ENCODE measurements at regions not wholly inside any gene's neighbourhood (a gene's known extent, or its start where the extent isn't known, plus 50 kb on each side); places are given as distances from the start of the nearest gene placed in this dataset.

DNA sequence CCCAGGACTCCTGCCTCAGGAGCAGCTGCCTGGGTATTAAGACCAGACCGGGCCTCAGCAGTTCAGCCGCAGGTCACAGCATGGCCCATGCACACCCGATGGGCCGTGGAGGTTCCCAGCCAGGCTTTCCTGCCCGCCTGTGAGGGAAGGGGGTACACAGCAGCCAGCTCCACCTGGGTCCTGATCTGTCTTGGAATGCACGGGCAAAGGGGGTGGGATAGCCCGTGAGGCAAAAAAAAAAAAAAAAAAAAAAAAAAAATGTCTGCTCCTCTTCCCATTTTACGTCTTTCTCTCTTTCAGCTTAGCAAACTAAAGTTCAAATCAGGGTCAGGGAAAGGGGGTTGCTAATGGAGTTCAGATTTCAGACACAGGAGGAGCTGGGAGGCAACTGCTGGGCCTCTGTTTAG is 385.2 kb downstream of the TNS1 start:
- Histone ChIP-seq H3K4me1 (ENCODE audit: control insufficient read depth in 1 of 2, insufficient read depth in 2 of 2, low read length in 2 of 2) (no peaks in the 10 kb centered on the region), H3K9me3 (ENCODE audit: control insufficient read depth, low read length) (no peaks in the 10 kb centered on the region), H3K4me3 (ENCODE audit: low read length in 2 of 2) (no peak overlapping the region), H3K36me3 (ENCODE audit: control insufficient read depth in 1 of 2, insufficient read depth in 2 of 2, low read length in 1 of 2) (no peaks in the 10 kb centered on the region), H3K27ac (ENCODE audit: low read depth in 1 of 2, low read length in 2 of 2) (no peak overlapping the region), H3K27me3 (ENCODE audit: control insufficient read depth in 1 of 2, insufficient read depth in 2 of 2, low read length in 1 of 2) (no peaks in the 10 kb centered on the region)
- intact Hi-C loops (cut with DNase I) = no loop called here
- 81 to 83% methylated on average over 8 of the region's 8 CpGs for WGBS, 2 donors
- no peak for ATAC-seq (ENCODE audit: low FRiP score)
- no peak for DNase-seq

DNA sequence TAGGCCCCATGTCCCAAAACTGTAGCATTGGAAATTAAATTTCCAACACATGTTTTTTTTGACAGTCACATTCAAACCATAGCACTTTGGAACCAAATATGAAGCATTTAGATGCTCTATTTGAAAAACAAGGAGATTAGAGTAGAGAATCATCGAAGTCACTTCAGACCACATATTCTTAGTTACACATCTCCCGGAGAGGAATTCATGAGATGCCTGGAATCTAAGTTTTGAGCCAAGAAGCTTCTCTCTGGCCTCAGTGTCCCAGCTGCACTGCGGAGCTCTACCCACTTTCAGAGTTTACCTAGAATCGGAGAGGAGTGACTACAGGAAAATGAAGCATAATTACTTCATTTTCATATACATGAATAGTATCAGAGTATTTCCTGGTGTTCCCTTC is 385.9 kb downstream of the TNS1 start:
- Histone ChIP-seq H3K27ac (ENCODE audit: low read depth in 1 of 2, low read length in 2 of 2) (no peak overlapping the region), H3K27me3 (ENCODE audit: control insufficient read depth in 1 of 2, insufficient read depth in 2 of 2, low read length in 1 of 2) (no peaks in the 10 kb centered on the region), H3K9me3 (ENCODE audit: control insufficient read depth, low read length) (no peaks in the 10 kb centered on the region), H3K36me3 (ENCODE audit: control insufficient read depth in 1 of 2, insufficient read depth in 2 of 2, low read length in 1 of 2) (no peaks in the 10 kb centered on the region), H3K4me3 (ENCODE audit: low read length in 2 of 2) (no peak overlapping the region), H3K4me1 (ENCODE audit: control insufficient read depth in 1 of 2, insufficient read depth in 2 of 2, low read length in 2 of 2) (no peaks in the 10 kb centered on the region)
- WGBS, 2 donors = 49 to 54% methylated on average over 4 of the region's 4 CpGs
- intact Hi-C loops (cut with DNase I) = no loop called here
- ATAC-seq (ENCODE audit: low FRiP score) = no peak
- DNase-seq = no peak

DNA sequence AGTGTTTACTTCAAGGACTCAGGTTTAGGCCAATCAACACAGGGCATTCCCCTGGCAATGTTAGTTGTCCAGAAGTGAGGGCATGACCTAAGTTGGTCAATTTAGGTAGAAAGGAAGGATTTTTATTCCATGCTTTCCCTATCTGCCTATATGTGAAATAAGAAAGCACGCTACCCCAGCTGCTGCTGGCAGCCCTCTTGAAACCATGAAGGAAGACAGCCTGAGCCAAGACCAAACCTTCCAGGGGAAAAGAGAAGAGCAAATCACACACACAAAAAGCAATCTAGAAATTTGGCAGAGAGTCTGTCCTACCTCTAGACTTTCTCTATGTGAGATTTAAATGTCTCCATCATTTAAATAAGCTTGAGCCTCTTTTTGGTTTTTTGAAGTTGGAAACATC is 387.6 kb downstream of the TNS1 start:
- no peaks in the 10 kb centered on the region for H3K9me3 ChIP-seq (ENCODE audit: control insufficient read depth, low read length)
- H3K4me3 ChIP-seq (ENCODE audit: low read length in 2 of 2) = no peak overlapping the region
- no peaks in the 10 kb centered on the region for H3K27me3 ChIP-seq (ENCODE audit: control insufficient read depth in 1 of 2, insufficient read depth in 2 of 2, low read length in 1 of 2)
- no peak for DNase-seq
- WGBS, 2 donors = 97 to 100% methylated on average over 1 of the region's 1 CpG
- H3K36me3 ChIP-seq (ENCODE audit: control insufficient read depth in 1 of 2, insufficient read depth in 2 of 2, low read length in 1 of 2) = peaks cover 0 to 2% of the 10 kb centered on the region in 2 donors
- H3K4me1 ChIP-seq (ENCODE audit: control insufficient read depth in 1 of 2, insufficient read depth in 2 of 2, low read length in 2 of 2) = no peaks in the 10 kb centered on the region
- no peak for ATAC-seq (ENCODE audit: low FRiP score)
- intact Hi-C loops (cut with DNase I) = no loop called here
- no peak overlapping the region for H3K27ac ChIP-seq (ENCODE audit: low read depth in 1 of 2, low read length in 2 of 2)

DNA sequence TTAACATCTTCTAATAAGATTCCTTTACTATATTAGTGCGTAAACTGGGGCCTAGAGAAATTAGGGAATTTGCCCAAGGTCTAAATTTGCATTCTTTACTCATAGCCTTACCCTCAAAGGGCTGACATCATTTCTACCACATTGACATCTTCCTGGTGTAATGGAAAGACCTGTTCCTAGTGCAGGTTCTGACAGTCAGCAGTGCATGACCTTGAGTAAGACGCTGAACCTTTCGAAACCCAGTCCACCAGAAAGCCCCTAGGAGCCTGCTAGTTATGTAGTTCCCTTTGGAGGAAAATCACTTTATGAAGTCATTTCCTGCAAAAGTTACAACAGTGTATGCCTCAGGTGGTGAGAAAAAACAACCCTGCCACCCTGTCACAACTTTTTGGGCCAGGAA is 388.3 kb downstream of the TNS1 start:
- Histone ChIP-seq H3K9me3 (ENCODE audit: control insufficient read depth, low read length) (no peaks in the 10 kb centered on the region), H3K4me3 (ENCODE audit: low read length in 2 of 2) (no peak overlapping the region), H3K36me3 (ENCODE audit: control insufficient read depth in 1 of 2, insufficient read depth in 2 of 2, low read length in 1 of 2) (peaks cover 0 to 5% of the 10 kb centered on the region in 2 donors), H3K4me1 (ENCODE audit: control insufficient read depth in 1 of 2, insufficient read depth in 2 of 2, low read length in 2 of 2) (no peaks in the 10 kb centered on the region), H3K27me3 (ENCODE audit: control insufficient read depth in 1 of 2, insufficient read depth in 2 of 2, low read length in 1 of 2) (no peaks in the 10 kb centered on the region), H3K27ac (ENCODE audit: low read depth in 1 of 2, low read length in 2 of 2) (no peak overlapping the region)
- no peak for DNase-seq
- intact Hi-C loops (cut with DNase I) = no loop called here
- no peak for ATAC-seq (ENCODE audit: low FRiP score)
- 96 to 99% methylated on average over 3 of the region's 3 CpGs for WGBS, 2 donors

DNA sequence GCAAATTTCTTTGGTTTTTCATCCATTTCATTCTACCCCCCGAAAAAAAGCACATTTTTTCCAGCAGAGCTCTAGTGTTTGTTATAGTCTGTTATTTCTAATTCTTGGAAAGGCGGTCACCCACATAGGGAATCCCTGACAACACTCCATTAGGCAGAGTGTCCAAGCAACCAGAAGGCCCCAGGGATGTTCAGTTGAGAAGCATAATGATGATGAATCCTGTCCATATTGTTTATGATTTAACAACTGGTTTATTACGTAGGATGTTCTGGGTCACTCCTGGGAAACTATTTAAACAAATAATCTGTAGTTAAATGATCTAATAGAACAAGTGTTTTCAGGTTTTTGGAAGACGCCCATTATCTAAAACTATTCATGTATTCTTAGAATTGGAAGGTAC is 388.7 kb downstream of the TNS1 start:
- no peaks in the 10 kb centered on the region for H3K27me3 ChIP-seq (ENCODE audit: control insufficient read depth in 1 of 2, insufficient read depth in 2 of 2, low read length in 1 of 2)
- WGBS, 2 donors = 92 to 93% methylated on average over 4 of the region's 4 CpGs
- H3K36me3 ChIP-seq (ENCODE audit: control insufficient read depth in 1 of 2, insufficient read depth in 2 of 2, low read length in 1 of 2) = peaks cover 0 to 5% of the 10 kb centered on the region in 2 donors
- H3K9me3 ChIP-seq (ENCODE audit: control insufficient read depth, low read length) = no peaks in the 10 kb centered on the region
- H3K4me1 ChIP-seq (ENCODE audit: control insufficient read depth in 1 of 2, insufficient read depth in 2 of 2, low read length in 2 of 2) = no peaks in the 10 kb centered on the region
- H3K27ac ChIP-seq (ENCODE audit: low read depth in 1 of 2, low read length in 2 of 2) = no peak overlapping the region
- DNase-seq = no peak
- intact Hi-C loops (cut with DNase I) = no loop called here
- ATAC-seq (ENCODE audit: low FRiP score) = no peak
- H3K4me3 ChIP-seq (ENCODE audit: low read length in 2 of 2) = no peak overlapping the region

DNA sequence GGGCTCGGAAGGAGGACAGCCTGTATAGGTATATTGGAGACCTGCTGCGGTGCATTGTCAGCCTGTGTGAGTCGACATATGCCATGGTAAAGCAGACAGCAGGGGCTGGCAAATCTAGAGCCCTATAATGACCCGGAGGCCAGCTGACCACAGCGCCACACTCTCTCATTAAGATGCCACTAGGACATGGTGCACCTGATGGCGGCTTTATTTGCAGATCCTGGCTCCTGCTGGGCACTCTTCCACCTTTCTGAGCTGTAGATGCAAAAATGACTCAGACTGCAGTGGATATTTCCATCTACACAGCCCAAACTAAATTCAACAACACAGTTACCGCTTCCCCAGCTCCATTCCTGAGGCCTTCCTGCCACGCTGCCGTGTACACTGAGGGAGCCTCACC is 389.9 kb downstream of the TNS1 start:
- Histone ChIP-seq H3K4me3 (ENCODE audit: low read length in 2 of 2) (no peak overlapping the region), H3K9me3 (ENCODE audit: control insufficient read depth, low read length) (no peaks in the 10 kb centered on the region), H3K27ac (ENCODE audit: low read depth in 1 of 2, low read length in 2 of 2) (no peak overlapping the region), H3K4me1 (ENCODE audit: control insufficient read depth in 1 of 2, insufficient read depth in 2 of 2, low read length in 2 of 2) (no peaks in the 10 kb centered on the region), H3K27me3 (ENCODE audit: control insufficient read depth in 1 of 2, insufficient read depth in 2 of 2, low read length in 1 of 2) (no peaks in the 10 kb centered on the region), H3K36me3 (ENCODE audit: control insufficient read depth in 1 of 2, insufficient read depth in 2 of 2, low read length in 1 of 2) (peaks cover 0 to 5% of the 10 kb centered on the region in 2 donors)
- intact Hi-C loops (cut with DNase I) = no loop called here
- ATAC-seq (ENCODE audit: low FRiP score) = no peak
- no peak for DNase-seq
- WGBS, 2 donors = 98% methylated on average over 9 of the region's 9 CpGs

DNA sequence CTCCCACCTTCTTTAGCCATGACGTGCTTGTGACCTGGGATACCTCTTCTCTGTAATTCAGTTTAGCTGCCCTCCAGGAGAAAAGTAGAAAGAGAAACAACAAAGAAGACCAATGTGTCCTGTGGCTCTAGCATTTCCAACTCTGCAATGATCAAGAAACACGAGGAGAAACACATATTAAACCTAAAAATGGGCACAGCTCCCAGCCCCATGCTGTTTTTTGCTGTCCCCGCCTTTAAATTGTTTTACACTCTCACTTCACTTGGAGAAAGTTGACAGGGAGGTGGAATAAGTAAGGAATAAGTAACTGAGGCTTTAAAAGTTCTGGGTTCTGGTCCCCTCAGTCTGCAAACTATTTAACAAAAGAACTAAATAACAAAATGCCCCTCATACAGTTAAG is 390.6 kb downstream of the TNS1 start:
- H3K36me3 ChIP-seq (ENCODE audit: control insufficient read depth in 1 of 2, insufficient read depth in 2 of 2, low read length in 1 of 2) = peaks cover 0 to 5% of the 10 kb centered on the region in 2 donors
- 80 to 81% methylated on average over 3 of the region's 3 CpGs for WGBS, 2 donors
- no peaks in the 10 kb centered on the region for H3K27me3 ChIP-seq (ENCODE audit: control insufficient read depth in 1 of 2, insufficient read depth in 2 of 2, low read length in 1 of 2)
- no peaks in the 10 kb centered on the region for H3K4me1 ChIP-seq (ENCODE audit: control insufficient read depth in 1 of 2, insufficient read depth in 2 of 2, low read length in 2 of 2)
- intact Hi-C loops (cut with DNase I) = no loop called here
- H3K4me3 ChIP-seq (ENCODE audit: low read length in 2 of 2) = no peak overlapping the region
- no peak overlapping the region for H3K27ac ChIP-seq (ENCODE audit: low read depth in 1 of 2, low read length in 2 of 2)
- ATAC-seq (ENCODE audit: low FRiP score) (no peak), DNase-seq (no peak)
- no peaks in the 10 kb centered on the region for H3K9me3 ChIP-seq (ENCODE audit: control insufficient read depth, low read length)

DNA sequence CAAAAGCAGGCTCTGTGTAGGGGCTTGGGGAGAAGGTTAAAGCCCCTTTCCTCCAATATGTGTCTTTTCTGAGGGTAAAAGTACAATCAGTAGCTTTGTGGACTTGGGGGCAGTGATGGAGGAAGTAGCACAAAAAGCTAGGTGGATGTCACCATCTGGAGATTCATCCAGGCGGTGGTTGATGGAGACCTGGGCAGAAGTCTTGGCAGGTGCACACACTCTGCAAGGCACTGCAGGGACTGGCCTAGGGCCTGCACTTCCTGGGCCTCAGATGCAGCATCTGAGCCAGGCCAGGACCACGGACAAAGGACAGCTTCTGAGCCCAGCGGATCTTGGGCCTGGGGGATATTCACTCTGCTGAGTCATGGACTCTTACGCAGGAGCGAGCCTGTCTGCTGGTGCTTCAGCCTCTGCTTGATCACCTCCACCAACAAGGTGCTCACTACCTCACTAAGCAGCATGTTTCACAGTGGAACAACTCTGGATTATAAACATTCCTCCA is 391.1 kb downstream of the TNS1 start:
- intact Hi-C loops (cut with DNase I) = no loop called here
- Histone ChIP-seq H3K36me3 (ENCODE audit: control insufficient read depth in 1 of 2, insufficient read depth in 2 of 2, low read length in 1 of 2) (peaks cover 0 to 5% of the 10 kb centered on the region in 2 donors), H3K27me3 (ENCODE audit: control insufficient read depth in 1 of 2, insufficient read depth in 2 of 2, low read length in 1 of 2) (no peaks in the 10 kb centered on the region), H3K4me1 (ENCODE audit: control insufficient read depth in 1 of 2, insufficient read depth in 2 of 2, low read length in 2 of 2) (no peaks in the 10 kb centered on the region), H3K4me3 (ENCODE audit: low read length in 2 of 2) (no peak overlapping the region), H3K27ac (ENCODE audit: low read depth in 1 of 2, low read length in 2 of 2) (no peak overlapping the region), H3K9me3 (ENCODE audit: control insufficient read depth, low read length) (no peaks in the 10 kb centered on the region)
- DNase-seq (no peak), ATAC-seq (ENCODE audit: low FRiP score) (no peak)
- 92 to 95% methylated on average over 5 of the region's 5 CpGs for WGBS, 2 donors

DNA sequence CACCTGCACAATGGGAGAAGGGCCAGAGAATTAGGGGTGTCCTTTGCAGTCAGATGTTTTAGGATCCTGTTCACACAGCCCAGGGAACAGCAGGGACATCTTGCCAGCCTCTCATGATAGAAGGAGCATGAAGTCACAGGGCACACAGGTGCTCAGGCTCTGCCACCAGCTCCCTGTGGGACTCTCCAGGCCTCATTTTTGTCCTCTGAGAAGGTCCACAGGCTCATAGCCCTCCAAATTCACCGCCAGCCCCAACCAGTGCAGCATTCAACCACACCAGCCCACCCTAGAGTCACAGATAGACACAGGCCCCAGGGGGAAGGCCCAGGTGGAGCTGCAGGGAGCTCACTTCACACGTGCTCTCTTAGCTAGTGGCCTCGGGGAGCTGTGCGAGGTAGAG is 391.7 kb downstream of the TNS1 start:
- ATAC-seq (ENCODE audit: low FRiP score) = no peak
- H3K27me3 ChIP-seq (ENCODE audit: control insufficient read depth in 1 of 2, insufficient read depth in 2 of 2, low read length in 1 of 2) = no peaks in the 10 kb centered on the region

More for the DNA sequence above, 391.7 kb downstream of the TNS1 start:
- 92 to 93% methylated on average over 4 of the region's 4 CpGs for WGBS, 2 donors
- intact Hi-C loops (cut with DNase I) = no loop called here
- Histone ChIP-seq H3K9me3 (ENCODE audit: control insufficient read depth, low read length) (no peaks in the 10 kb centered on the region), H3K27ac (ENCODE audit: low read depth in 1 of 2, low read length in 2 of 2) (no peak overlapping the region), H3K36me3 (ENCODE audit: control insufficient read depth in 1 of 2, insufficient read depth in 2 of 2, low read length in 1 of 2) (peaks cover 0 to 5% of the 10 kb centered on the region in 2 donors), H3K4me3 (ENCODE audit: low read length in 2 of 2) (no peak overlapping the region), H3K4me1 (ENCODE audit: control insufficient read depth in 1 of 2, insufficient read depth in 2 of 2, low read length in 2 of 2) (no peaks in the 10 kb centered on the region)
- no peak for DNase-seq

Measured in aorta (tissue), 5 donors.